PC-9 (cell line): ENCODE measurements at regions not wholly inside any gene's neighbourhood (a gene's known extent, or its start where the extent isn't known, plus 50 kb on each side); places are given as distances from the start of the nearest gene placed in this dataset.

Source experiments
- EZH2 ChIP-seq: fragments of 200-600 bp; sonication (generic); IDR thresholded peaks from 2 replicates; pipeline ENCODE4 v1.8.0; 2017; ENCODE audit warnings: antibody characterized with exemption, low read depth
- TF ChIP-seq, protein P1 (sequence below): fragments of 200-600 bp; sonication (generic); conservative IDR thresholded peaks from 2 replicates; pipeline ENCODE4 v1.6.1; 2017; ENCODE audit warnings: mixed run types, antibody characterized with exemption, mild to moderate bottlenecking, moderate library complexity

DNA sequence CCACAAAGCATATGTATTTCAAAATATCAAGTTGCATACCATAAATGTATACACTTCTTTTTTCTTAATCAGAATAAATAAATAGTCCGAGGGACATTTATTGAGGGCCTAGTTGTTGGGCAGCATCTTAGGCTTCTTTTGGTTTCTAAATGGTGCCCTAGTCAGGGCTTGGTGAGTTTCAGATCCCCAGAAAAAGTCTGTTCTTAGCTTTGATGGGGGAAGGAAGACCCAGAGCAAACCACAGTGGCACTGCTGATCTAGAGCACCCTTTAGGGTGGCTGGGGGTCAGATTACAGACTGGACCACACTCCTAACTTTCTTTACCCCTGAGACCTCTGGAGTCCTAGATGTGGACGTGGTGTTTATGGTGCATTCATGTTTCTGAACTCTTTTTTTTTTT, 97.8 kb downstream of the C9orf152 start:
- TF ChIP-seq, protein P1, sequence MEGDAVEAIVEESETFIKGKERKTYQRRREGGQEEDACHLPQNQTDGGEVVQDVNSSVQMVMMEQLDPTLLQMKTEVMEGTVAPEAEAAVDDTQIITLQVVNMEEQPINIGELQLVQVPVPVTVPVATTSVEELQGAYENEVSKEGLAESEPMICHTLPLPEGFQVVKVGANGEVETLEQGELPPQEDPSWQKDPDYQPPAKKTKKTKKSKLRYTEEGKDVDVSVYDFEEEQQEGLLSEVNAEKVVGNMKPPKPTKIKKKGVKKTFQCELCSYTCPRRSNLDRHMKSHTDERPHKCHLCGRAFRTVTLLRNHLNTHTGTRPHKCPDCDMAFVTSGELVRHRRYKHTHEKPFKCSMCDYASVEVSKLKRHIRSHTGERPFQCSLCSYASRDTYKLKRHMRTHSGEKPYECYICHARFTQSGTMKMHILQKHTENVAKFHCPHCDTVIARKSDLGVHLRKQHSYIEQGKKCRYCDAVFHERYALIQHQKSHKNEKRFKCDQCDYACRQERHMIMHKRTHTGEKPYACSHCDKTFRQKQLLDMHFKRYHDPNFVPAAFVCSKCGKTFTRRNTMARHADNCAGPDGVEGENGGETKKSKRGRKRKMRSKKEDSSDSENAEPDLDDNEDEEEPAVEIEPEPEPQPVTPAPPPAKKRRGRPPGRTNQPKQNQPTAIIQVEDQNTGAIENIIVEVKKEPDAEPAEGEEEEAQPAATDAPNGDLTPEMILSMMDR, result no peak
- no peak for TF ChIP-seq EZH2
